GM12892 (cell line): ENCODE measurements at regions not wholly inside any gene's neighbourhood (a gene's known extent, or its start where the extent isn't known, plus 50 kb on each side); places are given as distances from the start of the nearest gene placed in this dataset.
A peak's percentile ranks its signal among the peaks of the same experiment; 100 is the strongest.

Source experiments
- DNase-seq: peaks from one replicate; pipeline ENCODE4 v3.0.0; 2011; ENCODE audit not compliant: insufficient read length
- FAIRE-seq: peaks from 2 replicates; lab custom pipeline; 2011; peaks lifted over from hg19 to GRCh38; lab: Jason Lieb, UNC
- POLR2A ChIP-seq: IDR thresholded peaks from 2 replicates; pipeline ENCODE4 v1.6.1; 2011; ENCODE audit warnings: low read depth, low read length, control low read depth
- POLR2AphosphoS5 ChIP-seq: IDR thresholded peaks from 2 replicates; pipeline ENCODE4 v1.6.1; 2011; ENCODE audit warnings: low read depth, low read length, control low read depth
- TAF1 ChIP-seq: IDR thresholded peaks from 2 replicates; pipeline ENCODE4 v1.6.1; 2011; ENCODE audit warnings: low read depth, mild to moderate bottlenecking, control low read depth, low read length, borderline replicate concordance

DNA sequence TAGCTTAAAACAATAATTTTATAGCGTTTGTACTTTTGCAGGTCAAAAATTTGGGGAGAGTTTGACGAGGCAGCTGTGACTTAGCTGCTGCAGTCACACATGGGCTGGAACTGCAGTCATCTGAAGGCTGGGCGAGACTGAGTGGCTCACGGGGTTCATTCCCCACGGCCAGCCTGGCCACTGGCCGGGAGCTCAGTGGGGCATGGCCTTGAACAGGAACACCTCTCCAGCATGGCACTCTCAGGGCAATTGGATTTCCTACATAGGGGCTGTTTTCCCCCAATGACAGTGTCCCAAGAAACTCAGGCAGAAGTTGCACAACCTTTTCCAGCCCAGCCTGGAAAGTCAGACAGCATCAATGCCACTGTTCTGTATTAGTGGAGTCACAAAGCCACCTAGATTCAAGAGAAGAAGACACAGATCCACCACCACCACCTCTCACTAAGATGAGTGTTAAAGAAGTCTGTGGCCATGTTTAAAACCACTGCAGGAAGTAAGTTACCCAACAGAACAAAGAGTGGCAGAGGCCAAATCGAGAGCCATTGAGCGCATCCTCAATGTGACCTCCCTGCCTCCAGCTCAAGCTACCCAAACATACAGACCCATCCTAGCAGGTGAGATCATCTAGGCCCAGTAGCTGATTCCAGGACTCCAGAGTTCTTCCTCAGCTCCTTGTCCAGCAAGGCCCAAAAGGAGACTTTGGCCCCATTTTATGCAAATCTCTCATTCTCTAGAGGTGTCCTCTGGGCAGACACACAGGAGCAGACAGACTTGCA, 618.7 kb upstream of the CADM1 start:
- DNase-seq (no peak), FAIRE-seq (peak; percentile 24)

GRCh38 chr11:116119158-116119557, 614.9 kb upstream of the CADM1 start:
- no peak for DNase-seq
- no peak for TF ChIP-seq POLR2A
- no peak for TF ChIP-seq TAF1
- TF ChIP-seq POLR2AphosphoS5: no peak
- no peak for FAIRE-seq

More for the DNA sequence above, 618.7 kb upstream of the CADM1 start:
- TF ChIP-seq POLR2AphosphoS5 (no peak), POLR2A (no peak), TAF1 (no peak)

GRCh38 chr11:116118138-116118470, 613.9 kb upstream of the CADM1 start:
- DNase-seq (no peak), FAIRE-seq (no peak)
- no peak for TF ChIP-seq TAF1
- no peak for TF ChIP-seq POLR2A
- TF ChIP-seq POLR2AphosphoS5: no peak

DNA sequence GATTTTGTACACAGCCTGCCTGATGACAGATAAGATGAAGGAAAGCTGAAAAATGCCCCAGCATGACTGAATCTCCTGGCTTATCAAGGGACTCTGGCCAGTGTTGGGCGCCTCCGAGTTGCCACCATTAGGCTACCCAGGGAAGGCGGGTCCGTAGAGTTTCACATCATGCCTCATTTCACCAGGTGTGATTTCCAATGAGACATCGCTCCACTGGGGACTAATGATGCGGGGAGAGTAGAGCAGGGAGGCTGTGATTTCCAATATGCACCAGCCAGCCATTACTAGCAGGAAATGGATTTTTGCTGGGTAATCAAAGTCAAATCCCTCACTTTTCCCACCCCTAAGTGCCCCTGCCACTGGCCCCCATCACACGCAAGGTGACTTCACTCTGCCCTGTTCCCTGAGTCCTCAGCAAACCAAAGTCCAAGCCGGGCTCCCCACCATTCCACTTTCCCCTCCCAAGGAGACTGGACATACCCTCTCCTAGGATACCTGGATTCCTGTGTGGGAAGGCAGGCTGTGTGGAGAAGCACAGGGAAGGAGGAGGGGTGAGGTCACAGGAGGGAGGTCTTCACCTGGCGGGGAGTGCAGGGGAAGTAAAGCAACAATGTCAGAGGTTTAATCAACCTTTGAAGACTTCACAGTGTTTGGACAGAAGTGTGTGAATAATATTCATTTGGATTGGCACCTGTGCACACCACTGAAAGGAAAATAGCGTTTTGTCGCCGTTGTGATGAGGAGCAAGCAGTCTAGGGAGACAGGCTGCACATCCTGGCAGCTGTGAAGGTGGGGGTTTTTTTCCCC, 613.3 kb upstream of the CADM1 start:
- FAIRE-seq: no peak

GRCh38 chr11:116115801-116116200, 611.6 kb upstream of the CADM1 start:
- DNase-seq: no peak
- TF ChIP-seq TAF1: no peak
- no peak for TF ChIP-seq POLR2A
- TF ChIP-seq POLR2AphosphoS5: no peak
- FAIRE-seq: no peak

More for the DNA sequence above, 613.3 kb upstream of the CADM1 start:
- no peak for DNase-seq
- TF ChIP-seq TAF1 (no peak), POLR2A (no peak), POLR2AphosphoS5 (no peak)

GRCh38 chr11:116114198-116114651, 610.0 kb upstream of the CADM1 start:
- DNase-seq: no peak
- TF ChIP-seq TAF1 (no peak), POLR2A (no peak), POLR2AphosphoS5 (no peak)
- FAIRE-seq: no peak

- DNase-seq: no peak
- FAIRE-seq: no peak
- no peak for TF ChIP-seq POLR2A
- TF ChIP-seq POLR2AphosphoS5: no peak
- no peak for TF ChIP-seq TAF1
These were observed 608.1 kb upstream of the CADM1 start for GRCh38 chr11:116112087-116112935.

DNA sequence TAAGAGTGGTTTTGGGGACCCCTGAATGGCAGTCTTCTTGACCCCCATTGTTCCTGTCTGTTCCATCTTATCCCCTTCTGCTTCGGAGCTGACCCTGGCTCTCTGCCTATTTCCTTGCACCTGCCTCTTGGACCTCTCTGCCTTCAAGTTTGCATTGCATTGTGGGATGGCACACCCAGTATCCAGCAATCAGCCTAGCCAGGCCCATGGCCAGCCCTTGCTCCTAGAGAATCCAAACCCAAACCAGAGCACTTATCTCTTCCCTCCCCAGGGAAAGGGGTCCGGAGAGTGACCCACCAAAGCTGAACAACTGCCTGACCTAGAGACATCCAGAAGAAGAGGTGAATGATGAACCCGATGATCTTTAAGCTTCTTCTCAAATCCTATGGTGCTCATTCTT, 607.3 kb upstream of the CADM1 start:
- no peak for DNase-seq
- no peak for FAIRE-seq
- TF ChIP-seq TAF1: no peak
- TF ChIP-seq POLR2A: no peak
- no peak for TF ChIP-seq POLR2AphosphoS5

DNA sequence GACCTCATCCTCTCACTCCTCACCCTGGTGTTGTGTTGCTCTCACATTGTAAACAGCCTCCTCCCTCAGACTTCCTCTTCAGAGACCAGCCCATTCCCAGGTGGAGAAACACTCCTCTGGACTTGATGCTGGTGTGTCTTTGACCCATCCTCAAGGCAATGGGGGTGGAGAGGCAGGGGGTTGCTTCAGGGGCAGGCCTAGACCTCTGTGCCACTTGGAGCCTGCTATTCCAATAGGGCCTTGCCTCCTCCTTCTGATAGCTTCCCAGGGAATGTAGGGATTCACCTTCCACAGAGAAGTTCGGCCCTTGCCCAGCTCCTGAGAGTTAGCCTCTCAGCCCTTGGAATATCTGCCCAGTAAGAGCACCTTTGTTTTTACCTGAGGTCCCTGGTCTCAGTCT, 606.6 kb upstream of the CADM1 start:
- FAIRE-seq (peak; percentile 9), DNase-seq (no peak)
- no peak for TF ChIP-seq TAF1

DNA sequence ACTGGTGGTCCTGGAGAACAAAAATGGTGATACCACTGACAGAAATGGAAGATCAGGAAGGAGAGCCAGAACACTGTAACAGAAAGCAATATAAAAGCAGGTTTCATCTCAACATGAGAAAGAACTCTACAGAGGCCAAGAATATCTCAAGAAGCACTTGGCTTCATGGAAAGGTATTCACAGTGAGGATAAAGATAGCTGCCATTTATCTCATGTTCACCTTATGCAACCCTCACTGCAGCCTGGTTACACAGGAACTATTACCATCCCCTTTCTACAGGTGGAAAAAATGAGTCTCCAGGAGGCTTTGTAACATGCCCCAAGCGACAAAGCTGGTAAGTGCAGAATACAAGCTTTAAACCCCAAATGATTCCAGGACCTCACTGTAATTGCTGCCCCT, 606.1 kb upstream of the CADM1 start:
- DNase-seq (no peak), FAIRE-seq (no peak)
- TF ChIP-seq TAF1 (no peak), POLR2AphosphoS5 (no peak), POLR2A (no peak)

DNA sequence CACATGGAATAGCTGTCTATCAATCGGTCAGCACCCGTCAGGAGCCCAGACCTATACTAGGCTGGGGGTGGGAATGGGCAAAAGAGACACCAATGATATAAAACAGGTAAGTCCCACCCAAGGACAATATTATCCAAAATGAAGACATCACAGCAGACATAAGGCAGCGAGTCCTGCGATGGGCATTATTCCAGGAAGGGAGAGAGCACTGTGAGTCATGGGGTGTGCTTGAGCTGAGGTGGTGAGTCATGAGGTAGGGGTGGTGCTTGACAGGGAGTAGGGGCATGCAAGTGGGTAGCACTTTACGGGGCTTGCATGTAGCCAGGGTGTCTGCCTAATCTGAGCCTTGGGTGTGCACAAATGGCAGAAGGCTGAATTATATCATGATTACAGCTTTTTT, 605.0 kb upstream of the CADM1 start:
- TF ChIP-seq POLR2A (no peak), TAF1 (no peak), POLR2AphosphoS5 (no peak)
- no peak for FAIRE-seq
- DNase-seq: no peak
